ENCODE measurements at regions not wholly inside any gene's neighbourhood (a gene's known extent, or its start where the extent isn't known, plus 50 kb on each side); places are given as distances from the start of the nearest gene placed in this dataset.

- RAD21 ChIA-PET (ENCODE audit: low non-redundant PET in 1 of 2, low total read pairs in 2 of 2, uncharacterized antibody in 2 of 2, unreplicated experiment in 2 of 2): no interaction called here
- CTCF ChIA-PET: interaction anchor here (1.6 kb wide), 1 partner anchor 13 kb away, joined by 4 read pairs; no protein-coding TSS in a partner anchor
- H3K4me2 ChIP-seq (ENCODE audit: low read length): no peak overlapping the region
- POLR2A ChIA-PET: interaction anchor here (1.4 kb wide), 1 partner anchor 18 kb away, joined by 3 read pairs; no protein-coding TSS in a partner anchor
- no peak overlapping the region for H2AFZ ChIP-seq (ENCODE audit: low read depth, low read length, poor library complexity, severe bottlenecking)
- peak; percentile 13 for DNase-seq (ENCODE audit: low read depth, low spot score)
- H3K27me3 ChIP-seq (ENCODE audit: insufficient read depth, low read length): peaks cover 76% of the 10 kb centered on the region
- H3K79me2 ChIP-seq (ENCODE audit: insufficient read depth, low read length): no peaks in the 10 kb centered on the region
- no peak overlapping the region for H3K9ac ChIP-seq (ENCODE audit: low read length)
- H3K9me2 ChIP-seq (ENCODE audit: insufficient read depth): no peaks in the 10 kb centered on the region
- peaks cover 7 to 12% of the 10 kb centered on the region in 2 experiments; a peak in 2 of 4 replicates for H3K4me1 ChIP-seq (ENCODE audit: control insufficient read depth in 1 of 2, insufficient read depth in 2 of 2, low read length in 2 of 2)
- H3K4me3 ChIP-seq (replicated peaks in 1 of 2; ENCODE audit: low read depth in 1 of 2, low read length in 2 of 2): no peak overlapping the region
- BruUV-seq (replicated peaks): no TSS peak
- intact Hi-C loops (cut with micrococcal nuclease): loop anchor here (5.0 kb wide), 1 partner anchor 40 kb away; no protein-coding TSS in a partner anchor
- no peaks in the 10 kb centered on the region for H4K20me1 ChIP-seq (ENCODE audit: insufficient read depth)
- no peak for TF ChIP-seq YY1 (IDR thresholded peaks at IDR 0.05; ENCODE audit: extremely low read depth, insufficient replicate concordance, low read depth, low read length)
- TF ChIP-seq FOSL1 (IDR thresholded peaks at IDR 0.05; ENCODE audit: low read depth): no peak
- no peak for TF ChIP-seq POLR2A (IDR thresholded peaks at IDR 0.05; ENCODE audit: borderline replicate concordance, extremely low read depth, insufficient read depth, insufficient read length)
- TF ChIP-seq EGR1 (IDR thresholded peaks at IDR 0.05; ENCODE audit: low read depth): no peak
- 0 out of 2 replicates have a peak, but pooled peaks have one; percentile 9 for TF ChIP-seq SP1 (IDR thresholded peaks at IDR 0.05; ENCODE audit: low read depth)
- TF ChIP-seq CEBPB (IDR thresholded peaks at IDR 0.05; ENCODE audit: low read depth): no peak
- TF ChIP-seq TCF7L2 (IDR thresholded peaks at IDR 0.05; ENCODE audit: borderline replicate concordance, extremely low read depth, insufficient read depth, insufficient read length): peak; percentile 84
- TF ChIP-seq ATF3 (IDR thresholded peaks at IDR 0.05): no peak
- no peak for TF ChIP-seq EZH2phosphoT487 (IDR thresholded peaks at IDR 0.05; ENCODE audit: borderline replicate concordance)
- ATAC-seq: 0 out of 2 replicates have a peak, but pooled peaks have one; percentile 38
- no peaks in the 10 kb centered on the region for H3K36me3 ChIP-seq (ENCODE audit: control insufficient read depth in 1 of 2, insufficient read depth in 2 of 2, low read length in 2 of 2)
- no peaks in the 10 kb centered on the region for H3K9me3 ChIP-seq (ENCODE audit: control insufficient read depth in 1 of 2, insufficient read depth in 1 of 2, low read depth in 1 of 2, low read length in 2 of 2)
- no peak overlapping the region for H3K27ac ChIP-seq (ENCODE audit: low read depth, low read length)
Measured at GRCh38 chr14:22432348-22432976, 156.6 kb downstream of the DAD1 start.
